GM12875 (cell line): ENCODE measurements at regions not wholly inside any gene's neighbourhood (a gene's known extent, or its start where the extent isn't known, plus 50 kb on each side); places are given as distances from the start of the nearest gene placed in this dataset.
"Not testable (repeated sequence)": the region's sequence is repeated elsewhere in the genome, so short reads cannot be mapped to it uniquely, and the experiment has no call there.

Source experiments
- H3K4me3 ChIP-seq: one replicate; pipeline ENCODE4 v1.5.1; 2011; ENCODE audit warnings: low read depth, low read length, control low read depth
- TF ChIP-seq, protein P1 (sequence below): IDR thresholded peaks from 2 replicates; pipeline ENCODE4 v1.5.1; 2011; ENCODE audit warnings: low read depth, mild to moderate bottlenecking, control low read depth, inconsistent platforms, low read length, moderate library complexity, borderline replicate concordance; ENCODE audit not compliant: insufficient read depth

DNA sequence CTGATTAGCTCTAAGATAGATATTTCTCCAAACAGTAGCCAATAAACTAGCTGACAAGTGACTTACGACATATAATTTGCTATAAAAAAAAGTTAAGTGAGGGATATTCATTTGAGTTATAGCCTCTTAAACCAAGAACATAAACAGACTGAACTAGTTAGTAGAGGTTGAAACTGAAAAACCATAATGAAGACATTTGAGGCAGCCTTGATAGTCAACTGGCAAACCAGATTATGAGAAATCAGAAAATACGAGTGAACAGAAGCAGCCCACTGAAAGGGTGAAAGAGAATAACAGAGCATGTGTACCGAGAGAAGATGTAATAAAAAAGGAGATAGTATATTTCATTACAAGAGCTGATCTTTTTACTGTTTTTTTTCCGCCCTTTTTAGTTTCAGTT, 698.1 kb upstream of the SETBP1 start:
- no peak overlapping the region for H3K4me3 ChIP-seq
- TF ChIP-seq, protein P1, sequence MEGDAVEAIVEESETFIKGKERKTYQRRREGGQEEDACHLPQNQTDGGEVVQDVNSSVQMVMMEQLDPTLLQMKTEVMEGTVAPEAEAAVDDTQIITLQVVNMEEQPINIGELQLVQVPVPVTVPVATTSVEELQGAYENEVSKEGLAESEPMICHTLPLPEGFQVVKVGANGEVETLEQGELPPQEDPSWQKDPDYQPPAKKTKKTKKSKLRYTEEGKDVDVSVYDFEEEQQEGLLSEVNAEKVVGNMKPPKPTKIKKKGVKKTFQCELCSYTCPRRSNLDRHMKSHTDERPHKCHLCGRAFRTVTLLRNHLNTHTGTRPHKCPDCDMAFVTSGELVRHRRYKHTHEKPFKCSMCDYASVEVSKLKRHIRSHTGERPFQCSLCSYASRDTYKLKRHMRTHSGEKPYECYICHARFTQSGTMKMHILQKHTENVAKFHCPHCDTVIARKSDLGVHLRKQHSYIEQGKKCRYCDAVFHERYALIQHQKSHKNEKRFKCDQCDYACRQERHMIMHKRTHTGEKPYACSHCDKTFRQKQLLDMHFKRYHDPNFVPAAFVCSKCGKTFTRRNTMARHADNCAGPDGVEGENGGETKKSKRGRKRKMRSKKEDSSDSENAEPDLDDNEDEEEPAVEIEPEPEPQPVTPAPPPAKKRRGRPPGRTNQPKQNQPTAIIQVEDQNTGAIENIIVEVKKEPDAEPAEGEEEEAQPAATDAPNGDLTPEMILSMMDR: no peak

- H3K4me3 ChIP-seq: not testable (repeated sequence)
Measured at GRCh38 chr18:43987061-43987460, 693.6 kb upstream of the SETBP1 start.

GRCh38 chr18:43992741-43993140, 687.9 kb upstream of the SETBP1 start:
- TF ChIP-seq, protein P1: no peak
- H3K4me3 ChIP-seq: no peak overlapping the region

- TF ChIP-seq, protein P1: no peak
- H3K4me3 ChIP-seq: no peak overlapping the region
Measured at GRCh38 chr18:43994381-43994780, 686.3 kb upstream of the SETBP1 start.

- TF ChIP-seq, protein P1: no peak
- no peak overlapping the region for H3K4me3 ChIP-seq
Measured at GRCh38 chr18:44013871-44014270, 666.8 kb upstream of the SETBP1 start.

- TF ChIP-seq, protein P1: no peak
- no peak overlapping the region for H3K4me3 ChIP-seq
Measured at GRCh38 chr18:44025421-44025820, 655.3 kb upstream of the SETBP1 start.

- H3K4me3 ChIP-seq: no peak overlapping the region
- TF ChIP-seq, protein P1: no peak
Measured at GRCh38 chr18:44028109-44028508, 652.6 kb upstream of the SETBP1 start.

GRCh38 chr18:44031063-44031462, 649.6 kb upstream of the SETBP1 start:
- no peak overlapping the region for H3K4me3 ChIP-seq
- TF ChIP-seq, protein P1: no peak
